ENCODE measurements at regions not wholly inside any gene's neighbourhood (a gene's known extent, or its start where the extent isn't known, plus 50 kb on each side); places are given as distances from the start of the nearest gene placed in this dataset.

DNA sequence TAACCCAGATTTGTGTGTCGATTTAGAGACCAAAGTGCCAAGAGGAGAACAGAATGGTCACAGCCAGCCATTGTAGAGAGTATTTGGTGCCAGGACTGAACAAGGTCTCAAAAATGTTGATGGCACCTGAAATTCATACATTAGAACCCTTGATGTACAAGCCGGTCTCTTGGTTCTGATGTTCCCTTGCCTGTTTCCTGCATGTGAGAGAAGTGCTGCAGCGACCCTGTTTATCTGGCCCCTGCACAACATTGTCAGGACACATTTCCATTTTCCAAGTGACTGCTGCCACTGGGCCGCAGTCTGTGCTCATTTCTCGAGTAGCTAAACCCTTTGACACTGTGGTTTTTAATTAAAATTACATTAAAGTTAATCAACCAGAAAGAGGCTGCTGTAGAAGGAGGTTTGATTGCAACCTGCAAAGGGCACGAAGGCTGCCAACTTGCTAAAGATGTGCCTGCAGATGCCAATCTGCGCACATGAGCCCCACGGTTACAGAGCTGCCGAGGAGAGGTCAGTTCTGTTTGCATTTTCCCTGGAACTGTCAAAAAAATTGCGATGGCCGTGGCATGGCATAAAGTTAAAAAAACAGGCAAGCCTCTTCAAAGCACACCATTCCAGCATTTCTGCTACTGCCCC lies 136.4 kb upstream of the CMC1 start:
- TF ChIP-seq, protein P1, sequence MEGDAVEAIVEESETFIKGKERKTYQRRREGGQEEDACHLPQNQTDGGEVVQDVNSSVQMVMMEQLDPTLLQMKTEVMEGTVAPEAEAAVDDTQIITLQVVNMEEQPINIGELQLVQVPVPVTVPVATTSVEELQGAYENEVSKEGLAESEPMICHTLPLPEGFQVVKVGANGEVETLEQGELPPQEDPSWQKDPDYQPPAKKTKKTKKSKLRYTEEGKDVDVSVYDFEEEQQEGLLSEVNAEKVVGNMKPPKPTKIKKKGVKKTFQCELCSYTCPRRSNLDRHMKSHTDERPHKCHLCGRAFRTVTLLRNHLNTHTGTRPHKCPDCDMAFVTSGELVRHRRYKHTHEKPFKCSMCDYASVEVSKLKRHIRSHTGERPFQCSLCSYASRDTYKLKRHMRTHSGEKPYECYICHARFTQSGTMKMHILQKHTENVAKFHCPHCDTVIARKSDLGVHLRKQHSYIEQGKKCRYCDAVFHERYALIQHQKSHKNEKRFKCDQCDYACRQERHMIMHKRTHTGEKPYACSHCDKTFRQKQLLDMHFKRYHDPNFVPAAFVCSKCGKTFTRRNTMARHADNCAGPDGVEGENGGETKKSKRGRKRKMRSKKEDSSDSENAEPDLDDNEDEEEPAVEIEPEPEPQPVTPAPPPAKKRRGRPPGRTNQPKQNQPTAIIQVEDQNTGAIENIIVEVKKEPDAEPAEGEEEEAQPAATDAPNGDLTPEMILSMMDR (IDR thresholded peaks at IDR 0.05; ENCODE audit: insufficient read depth, low read length, poor library complexity, severe bottlenecking): no peak

DNA sequence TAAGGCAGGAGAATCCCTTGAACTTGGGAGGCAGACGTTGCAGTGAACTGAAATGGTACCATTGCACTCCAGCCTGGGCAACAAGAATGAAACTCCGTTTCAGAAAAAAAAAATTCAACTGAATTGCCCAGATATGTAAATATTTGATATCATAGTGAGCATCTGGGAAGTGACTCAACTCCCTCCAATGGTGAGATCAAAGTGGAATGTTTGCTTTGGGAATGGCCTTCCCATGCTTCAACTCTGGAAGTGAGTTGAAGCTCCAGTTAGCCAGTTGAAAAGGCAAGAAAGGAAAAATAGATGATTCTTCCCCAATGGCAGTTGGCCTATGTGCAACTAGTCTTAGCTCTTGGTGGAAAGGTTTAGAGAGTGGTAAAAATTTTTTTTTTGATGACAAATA lies 131.6 kb upstream of the CMC1 start:
- DNase-seq (ENCODE audit: low read depth): no peak
- no peak overlapping the region for H3K4me3 ChIP-seq (ENCODE audit: low read depth, low read length)
- no peaks in the 10 kb centered on the region for H3K27me3 ChIP-seq (ENCODE audit: control insufficient read depth, insufficient read depth, low read length)
- no peaks in the 10 kb centered on the region for H3K36me3 ChIP-seq (ENCODE audit: control insufficient read depth, insufficient read depth, low read length)
- TF ChIP-seq, protein P1 (IDR thresholded peaks at IDR 0.05; ENCODE audit: insufficient read depth, low read length, poor library complexity, severe bottlenecking): no peak

More for the DNA sequence above, 136.4 kb upstream of the CMC1 start:
- H3K36me3 ChIP-seq (ENCODE audit: control insufficient read depth, insufficient read depth, low read length): no peaks in the 10 kb centered on the region
- DNase-seq (ENCODE audit: low read depth): no peak
- no peaks in the 10 kb centered on the region for H3K27me3 ChIP-seq (ENCODE audit: control insufficient read depth, insufficient read depth, low read length)
- no peak overlapping the region for H3K4me3 ChIP-seq (ENCODE audit: low read depth, low read length)

DNA sequence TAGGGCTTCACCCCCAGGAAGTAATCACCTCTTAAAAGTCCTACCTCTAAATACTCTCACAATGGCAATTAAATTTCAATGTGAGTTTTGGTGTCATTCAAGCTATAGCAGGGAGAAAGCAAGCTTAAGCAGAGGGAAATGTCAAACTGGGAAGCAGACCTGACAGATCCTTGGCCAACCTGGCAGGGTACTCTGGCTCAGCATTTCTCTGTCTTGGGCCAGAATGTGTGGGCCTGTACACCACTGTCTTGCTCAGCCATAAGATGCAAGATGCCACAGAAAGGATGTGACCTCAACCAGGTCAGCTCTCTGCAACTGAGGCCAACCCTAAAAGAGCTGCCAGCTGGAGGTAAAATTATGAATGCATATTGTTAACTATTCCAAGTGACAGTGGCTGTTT lies 130.6 kb upstream of the CMC1 start:
- DNase-seq (ENCODE audit: low read depth): no peak
- H3K4me3 ChIP-seq (ENCODE audit: low read depth, low read length): no peak overlapping the region
- no peaks in the 10 kb centered on the region for H3K27me3 ChIP-seq (ENCODE audit: control insufficient read depth, insufficient read depth, low read length)
- H3K36me3 ChIP-seq (ENCODE audit: control insufficient read depth, insufficient read depth, low read length): no peaks in the 10 kb centered on the region
- TF ChIP-seq, protein P1 (IDR thresholded peaks at IDR 0.05; ENCODE audit: insufficient read depth, low read length, poor library complexity, severe bottlenecking): no peak

DNA sequence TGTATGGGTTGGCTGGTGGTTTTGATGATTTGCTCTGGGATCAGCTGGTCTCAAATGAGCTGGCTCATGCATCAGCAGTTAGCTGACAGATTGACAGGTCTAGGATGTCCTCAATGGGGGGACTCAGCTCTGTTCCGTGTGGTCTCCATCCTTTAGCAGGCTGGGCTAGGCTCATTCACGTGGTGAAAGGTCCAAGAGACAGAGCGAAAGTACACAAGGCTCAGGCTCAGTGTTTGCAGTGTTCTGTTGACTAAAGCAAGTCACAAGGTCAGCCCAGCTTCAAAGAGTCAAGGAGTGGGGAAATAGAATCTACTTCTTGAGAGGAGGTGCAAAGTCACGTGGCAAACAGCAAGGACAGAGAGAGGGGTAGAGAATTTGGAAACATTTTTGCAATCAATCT lies 126.5 kb upstream of the CMC1 start:
- DNase-seq (ENCODE audit: low read depth): no peak
- TF ChIP-seq, protein P1 (IDR thresholded peaks at IDR 0.05; ENCODE audit: insufficient read depth, low read length, poor library complexity, severe bottlenecking): no peak
- H3K36me3 ChIP-seq (ENCODE audit: control insufficient read depth, insufficient read depth, low read length): no peaks in the 10 kb centered on the region
- no peak overlapping the region for H3K4me3 ChIP-seq (ENCODE audit: low read depth, low read length)
- H3K27me3 ChIP-seq (ENCODE audit: control insufficient read depth, insufficient read depth, low read length): no peaks in the 10 kb centered on the region

DNA sequence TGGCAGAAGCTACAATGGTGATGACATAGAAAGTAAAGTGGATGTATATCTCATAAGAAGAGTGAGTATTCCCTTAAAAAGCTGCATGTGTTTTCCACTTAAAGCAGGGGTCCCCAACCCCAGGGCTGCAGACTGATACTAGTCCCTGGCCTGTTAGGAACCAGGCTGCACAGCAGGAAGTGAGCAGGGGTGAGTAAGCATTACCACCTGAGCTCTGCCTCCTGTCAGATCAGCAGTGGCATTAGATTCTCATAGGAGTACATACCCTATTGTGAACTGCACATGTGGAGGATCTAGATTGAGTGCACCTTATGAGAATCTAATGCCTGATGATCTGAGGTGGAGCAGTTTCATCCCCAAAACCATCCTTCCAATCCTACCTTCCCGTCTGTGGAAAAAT lies 126.1 kb upstream of the CMC1 start:
- Histone ChIP-seq H3K4me3 (ENCODE audit: low read depth, low read length) (no peak overlapping the region), H3K36me3 (ENCODE audit: control insufficient read depth, insufficient read depth, low read length) (no peaks in the 10 kb centered on the region), H3K27me3 (ENCODE audit: control insufficient read depth, insufficient read depth, low read length) (no peaks in the 10 kb centered on the region)
- TF ChIP-seq, protein P1 (IDR thresholded peaks at IDR 0.05; ENCODE audit: insufficient read depth, low read length, poor library complexity, severe bottlenecking): no peak
- DNase-seq (ENCODE audit: low read depth): no peak

DNA sequence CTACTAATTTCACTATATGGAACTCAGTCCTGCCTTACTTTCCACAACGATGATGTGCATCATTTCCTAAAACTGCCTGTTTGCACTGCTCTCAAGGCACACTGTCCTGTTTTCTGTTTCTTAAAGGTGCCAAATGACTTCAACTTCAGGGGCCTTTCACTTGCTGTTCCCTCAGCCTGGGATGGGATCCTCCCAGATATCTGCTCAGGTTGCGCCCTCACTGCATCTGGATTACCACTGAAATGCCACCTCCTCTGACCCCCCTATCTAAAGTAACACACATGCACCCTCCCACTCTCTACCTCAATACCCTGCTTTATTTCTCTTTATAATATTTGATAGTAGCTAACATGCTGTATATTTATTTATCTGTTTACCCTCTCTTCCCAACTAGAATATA lies 123.8 kb upstream of the CMC1 start:
- DNase-seq (ENCODE audit: low read depth): no peak
- H3K27me3 ChIP-seq (ENCODE audit: control insufficient read depth, insufficient read depth, low read length): no peaks in the 10 kb centered on the region
- H3K36me3 ChIP-seq (ENCODE audit: control insufficient read depth, insufficient read depth, low read length): no peaks in the 10 kb centered on the region
- H3K4me3 ChIP-seq (ENCODE audit: low read depth, low read length): no peak overlapping the region
- TF ChIP-seq, protein P1 (IDR thresholded peaks at IDR 0.05; ENCODE audit: insufficient read depth, low read length, poor library complexity, severe bottlenecking): no peak
